ENCODE measurements at regions not wholly inside any gene's neighbourhood (a gene's known extent, or its start where the extent isn't known, plus 50 kb on each side); places are given as distances from the start of the nearest gene placed in this dataset.

- no peak for DNase-seq
- H3K4me1 ChIP-seq: no peaks in the 10 kb centered on the region
- 84 to 88% methylated on average over 17 of the region's 17 CpGs for WGBS, 2 donors
Measured at GRCh38 chr6:168222115-168223043, 97.2 kb downstream of the DACT2 start.

GRCh38 chr6:168221497-168222079, 98.0 kb downstream of the DACT2 start:
- H3K36me3 ChIP-seq: no peaks in the 10 kb centered on the region
- H3K9me3 ChIP-seq: no peaks in the 10 kb centered on the region
- H3K27me3 ChIP-seq: no peaks in the 10 kb centered on the region
- H3K4me1 ChIP-seq: no peaks in the 10 kb centered on the region
- WGBS, 2 donors: 83 to 84% methylated on average over 7 to 8 of the region's 8 CpGs
- TF ChIP-seq EP300 (IDR thresholded peaks at IDR 0.05): no peak
- TF ChIP-seq POLR2AphosphoS5 (IDR thresholded peaks at IDR 0.05): no peak
- TF ChIP-seq CTCF (IDR thresholded peaks at IDR 0.05): no peak
- TF ChIP-seq POLR2A (IDR thresholded peaks at IDR 0.05): no peak
- no peak for ATAC-seq (ENCODE audit: low FRiP score in 2 of 2)
- H3K4me3 ChIP-seq: no peak overlapping the region
- peak in 1 of 2 donors; percentile 12 for DNase-seq
- no peak overlapping the region for H3K27ac ChIP-seq

More at GRCh38 chr6:168222115-168223043, 97.2 kb downstream of the DACT2 start:
- Histone ChIP-seq H3K27ac (no peak overlapping the region), H3K9me3 (no peaks in the 10 kb centered on the region), H3K4me3 (no peak overlapping the region), H3K27me3 (no peaks in the 10 kb centered on the region), H3K36me3 (no peaks in the 10 kb centered on the region)
- no peak for ATAC-seq (ENCODE audit: low FRiP score in 2 of 2)
- TF ChIP-seq POLR2AphosphoS5 (IDR thresholded peaks at IDR 0.05) (no peak), EP300 (IDR thresholded peaks at IDR 0.05) (no peak), POLR2A (IDR thresholded peaks at IDR 0.05) (no peak), CTCF (IDR thresholded peaks at IDR 0.05) (no peak)

GRCh38 chr6:168221000-168221399, 98.6 kb downstream of the DACT2 start:
- no peak for TF ChIP-seq CTCF (IDR thresholded peaks at IDR 0.05)
- TF ChIP-seq POLR2AphosphoS5 (IDR thresholded peaks at IDR 0.05): no peak
- TF ChIP-seq EP300 (IDR thresholded peaks at IDR 0.05): no peak
- no peak for TF ChIP-seq POLR2A (IDR thresholded peaks at IDR 0.05)
- no peak overlapping the region for H3K4me3 ChIP-seq
- ATAC-seq (ENCODE audit: low FRiP score in 2 of 2): no peak
- no peaks in the 10 kb centered on the region for H3K4me1 ChIP-seq
- DNase-seq: no peak
- no peaks in the 10 kb centered on the region for H3K9me3 ChIP-seq
- no peaks in the 10 kb centered on the region for H3K36me3 ChIP-seq
- 78 to 82% methylated on average over 5 of the region's 5 CpGs for WGBS, 2 donors
- no peaks in the 10 kb centered on the region for H3K27me3 ChIP-seq
- no peak overlapping the region for H3K27ac ChIP-seq

- H3K27me3 ChIP-seq: no peaks in the 10 kb centered on the region
- no peaks in the 10 kb centered on the region for H3K4me1 ChIP-seq
- peak in 1 of 2 donors; percentile 8 for DNase-seq
- H3K4me3 ChIP-seq: no peak overlapping the region
- H3K36me3 ChIP-seq: no peaks in the 10 kb centered on the region
- H3K9me3 ChIP-seq: no peaks in the 10 kb centered on the region
- no peak overlapping the region for H3K27ac ChIP-seq
- peak in 1 of 2 donors; percentile 4 for ATAC-seq (ENCODE audit: low FRiP score in 2 of 2)
- no peak for TF ChIP-seq CTCF (IDR thresholded peaks at IDR 0.05)
- TF ChIP-seq EP300 (IDR thresholded peaks at IDR 0.05): no peak
- no peak for TF ChIP-seq POLR2A (IDR thresholded peaks at IDR 0.05)
- no peak for TF ChIP-seq POLR2AphosphoS5 (IDR thresholded peaks at IDR 0.05)
- 84 to 87% methylated on average over 10 of the region's 10 CpGs for WGBS, 2 donors
Measured at GRCh38 chr6:168219804-168220203, 99.8 kb downstream of the DACT2 start.
